ENCODE measurements at regions not wholly inside any gene's neighbourhood (a gene's known extent, or its start where the extent isn't known, plus 50 kb on each side); places are given as distances from the start of the nearest gene placed in this dataset.

DNA sequence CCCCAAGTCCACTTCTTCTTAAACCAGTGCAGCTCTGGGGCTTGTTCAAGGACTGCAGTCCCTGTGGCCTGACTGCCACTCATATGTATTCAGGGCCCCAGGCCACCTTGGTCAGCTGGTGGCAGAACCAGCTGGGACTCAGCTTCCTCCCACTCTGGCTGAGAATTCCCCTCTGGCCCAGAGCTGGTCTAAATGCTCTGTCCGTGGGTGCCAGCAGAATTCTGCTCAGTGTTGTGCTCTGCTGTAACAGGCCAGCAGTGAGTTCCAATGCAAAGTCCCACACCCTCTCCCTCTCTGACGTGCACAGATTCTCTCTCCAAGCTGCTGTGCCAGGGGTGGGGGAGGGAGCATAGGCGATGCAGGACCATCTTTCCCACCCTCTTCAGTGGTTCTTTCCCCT is 210.4 kb upstream of the RGS6 start:
- in situ Hi-C loops (cut with HindIII; ENCODE audit: low pct_unique_long_range_greater_than_20kb, low sequenced_read_pairs): no loop called here
- DNase-seq (ENCODE audit: low read depth): no peak

- no peak for DNase-seq (ENCODE audit: low read depth)
- in situ Hi-C loops (cut with HindIII; ENCODE audit: low pct_unique_long_range_greater_than_20kb, low sequenced_read_pairs): no loop called here
Observed at GRCh38 chr14:71722885-71723284, 209.3 kb upstream of the RGS6 start.

DNA sequence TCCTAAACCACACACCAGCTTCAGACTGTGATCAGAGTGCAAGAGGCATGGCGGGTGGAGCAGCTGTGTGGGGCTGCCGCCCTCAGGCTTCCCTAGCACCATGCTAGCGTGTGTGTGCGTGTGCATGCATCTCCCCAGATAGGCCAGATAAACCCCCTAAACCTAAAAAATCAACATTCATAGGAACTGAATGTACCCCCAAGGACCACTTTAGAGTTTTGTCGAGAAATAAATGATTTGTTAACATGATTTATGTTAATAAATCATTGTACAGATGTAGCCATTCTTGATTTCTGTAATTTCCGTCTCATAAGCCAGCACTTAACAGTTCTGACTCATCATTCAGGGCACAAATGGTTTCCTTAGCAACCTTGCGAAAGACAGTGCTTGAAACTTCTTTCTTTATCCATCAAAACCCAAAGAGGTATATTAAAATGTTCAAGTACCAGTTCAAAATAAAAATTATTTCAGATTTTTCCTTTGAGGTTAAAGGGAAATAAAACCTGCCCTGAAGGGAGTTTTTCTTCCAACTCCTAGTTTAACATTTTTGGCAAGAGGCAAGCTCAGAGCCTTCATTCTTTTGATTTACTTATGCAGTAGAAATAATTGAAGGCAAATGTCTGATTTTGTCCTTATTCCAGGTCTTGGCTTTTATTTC is 206.2 kb upstream of the RGS6 start:
- no peak for DNase-seq (ENCODE audit: low read depth)
- in situ Hi-C loops (cut with HindIII; ENCODE audit: low pct_unique_long_range_greater_than_20kb, low sequenced_read_pairs): no loop called here

DNA sequence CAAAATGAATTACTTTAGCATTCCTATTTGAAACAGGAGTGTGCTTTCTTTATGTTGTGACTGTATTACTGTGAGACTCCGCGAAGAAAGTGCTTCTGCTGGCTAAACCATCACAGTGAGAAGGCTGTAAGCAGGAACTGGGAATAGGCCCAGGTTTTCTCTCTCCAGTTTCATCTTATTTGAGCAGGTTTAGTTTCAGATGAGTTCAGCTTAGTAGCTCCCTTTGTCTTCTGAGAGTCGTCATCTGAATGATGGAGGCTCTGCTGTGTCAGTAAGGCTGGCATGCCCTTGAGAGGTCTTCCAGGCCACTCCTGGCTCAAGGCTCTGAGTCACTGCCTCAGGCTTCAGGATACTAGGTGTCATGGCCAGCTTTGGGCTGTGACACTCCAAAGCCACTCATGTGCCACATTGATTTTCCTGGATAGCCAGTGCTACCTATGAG is 205.6 kb upstream of the RGS6 start:
- in situ Hi-C loops (cut with HindIII; ENCODE audit: low pct_unique_long_range_greater_than_20kb, low sequenced_read_pairs): no loop called here

DNA sequence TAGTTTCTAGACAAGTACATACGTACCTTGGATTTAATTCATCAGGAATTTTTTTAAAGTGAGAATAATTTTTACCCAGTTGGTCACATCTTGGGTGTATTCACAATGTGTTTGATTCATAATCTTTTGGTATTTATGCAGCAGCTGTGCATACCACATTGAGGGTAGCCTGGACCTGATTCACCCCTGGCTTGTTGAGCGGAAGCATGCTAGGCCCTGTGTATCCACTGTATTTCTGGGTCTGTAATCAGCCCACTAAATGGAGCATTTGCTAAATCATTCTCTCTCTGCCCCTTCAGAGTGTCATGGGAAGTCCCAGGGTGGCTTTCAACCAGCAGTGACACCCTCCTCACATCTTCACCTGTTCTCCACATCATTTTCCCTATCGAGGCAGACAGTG is 203.8 kb upstream of the RGS6 start:
- DNase-seq (ENCODE audit: low read depth): no peak
- in situ Hi-C loops (cut with HindIII; ENCODE audit: low pct_unique_long_range_greater_than_20kb, low sequenced_read_pairs): no loop called here

More for the DNA sequence above, 205.6 kb upstream of the RGS6 start:
- DNase-seq (ENCODE audit: low read depth): no peak

GRCh38 chr14:71729596-71729995 is 202.6 kb upstream of the RGS6 start:
- in situ Hi-C loops (cut with HindIII; ENCODE audit: low pct_unique_long_range_greater_than_20kb, low sequenced_read_pairs): no loop called here
- DNase-seq (ENCODE audit: low read depth): no peak

DNA sequence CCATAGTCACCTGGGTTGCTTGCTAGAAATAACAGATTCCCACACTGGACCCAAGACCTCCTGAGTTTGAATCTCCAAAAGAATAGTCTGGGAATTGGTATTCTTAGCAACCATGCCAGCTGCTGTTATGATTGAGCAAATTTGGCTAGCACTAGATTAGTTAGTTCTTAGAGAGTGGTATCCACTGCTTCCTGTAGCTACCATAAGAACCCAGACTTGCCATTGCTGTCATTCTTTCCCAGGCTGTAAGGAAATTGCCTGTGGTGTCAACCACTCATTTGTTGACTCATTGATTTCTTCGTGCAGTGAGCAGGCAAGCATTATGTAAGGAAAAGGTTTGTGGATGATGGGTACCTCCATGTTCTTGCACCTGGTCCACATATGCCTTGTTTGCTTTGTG is 201.8 kb upstream of the RGS6 start:
- DNase-seq (ENCODE audit: low read depth): no peak
- in situ Hi-C loops (cut with HindIII; ENCODE audit: low pct_unique_long_range_greater_than_20kb, low sequenced_read_pairs): no loop called here

GRCh38 chr14:71731096-71731495 is 201.1 kb upstream of the RGS6 start:
- no peak for DNase-seq (ENCODE audit: low read depth)
- in situ Hi-C loops (cut with HindIII; ENCODE audit: low pct_unique_long_range_greater_than_20kb, low sequenced_read_pairs): no loop called here

- DNase-seq (ENCODE audit: low read depth): no peak
- in situ Hi-C loops (cut with HindIII; ENCODE audit: low pct_unique_long_range_greater_than_20kb, low sequenced_read_pairs): no loop called here
Observed at GRCh38 chr14:71733210-71733883, 198.9 kb upstream of the RGS6 start.

DNA sequence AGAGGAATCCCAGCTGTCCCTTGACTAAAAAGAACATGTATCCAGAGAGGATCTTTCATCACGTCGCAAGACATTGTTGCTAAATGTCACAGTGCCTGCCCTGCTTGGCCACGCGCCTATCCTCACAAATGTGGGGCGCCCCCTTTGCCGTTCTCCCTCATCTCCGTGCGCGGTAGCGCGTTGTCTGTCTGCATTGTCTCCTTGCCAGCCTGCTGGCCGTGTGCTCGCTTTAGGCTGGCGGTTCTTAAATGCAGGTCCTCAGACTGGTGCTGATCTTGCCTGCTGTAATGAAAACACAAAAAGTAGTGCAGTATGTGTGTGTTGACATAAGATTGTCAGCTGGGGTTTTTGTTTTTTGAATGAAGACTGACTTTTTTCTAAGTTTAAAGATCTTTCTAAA is 198.2 kb upstream of the RGS6 start:
- in situ Hi-C loops (cut with HindIII; ENCODE audit: low pct_unique_long_range_greater_than_20kb, low sequenced_read_pairs): no loop called here
- DNase-seq (ENCODE audit: low read depth): no peak

- no peak for DNase-seq (ENCODE audit: low read depth)
- in situ Hi-C loops (cut with HindIII; ENCODE audit: low pct_unique_long_range_greater_than_20kb, low sequenced_read_pairs): no loop called here
Observed at GRCh38 chr14:71734885-71735284, 197.3 kb upstream of the RGS6 start.

DNA sequence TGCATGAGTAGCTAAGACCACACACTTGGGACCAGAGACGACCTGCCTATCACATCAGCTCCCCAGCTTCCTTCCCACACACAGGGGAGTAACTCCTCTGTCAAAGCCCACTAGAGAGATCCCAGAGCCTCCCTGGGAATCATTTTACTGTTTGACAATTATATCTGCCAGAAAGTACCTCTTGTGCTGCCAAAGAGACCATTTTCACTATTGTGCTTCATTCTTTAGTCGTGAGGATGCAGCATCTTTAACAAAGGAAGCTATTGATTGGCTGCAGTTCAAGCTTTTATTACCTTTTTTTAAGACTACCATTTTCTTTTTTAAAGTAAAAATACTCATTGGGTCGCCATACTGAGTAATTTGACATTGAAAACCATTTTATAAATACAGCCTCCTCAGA is 194.5 kb upstream of the RGS6 start:
- DNase-seq (ENCODE audit: low read depth): no peak
- in situ Hi-C loops (cut with HindIII; ENCODE audit: low pct_unique_long_range_greater_than_20kb, low sequenced_read_pairs): no loop called here

DNA sequence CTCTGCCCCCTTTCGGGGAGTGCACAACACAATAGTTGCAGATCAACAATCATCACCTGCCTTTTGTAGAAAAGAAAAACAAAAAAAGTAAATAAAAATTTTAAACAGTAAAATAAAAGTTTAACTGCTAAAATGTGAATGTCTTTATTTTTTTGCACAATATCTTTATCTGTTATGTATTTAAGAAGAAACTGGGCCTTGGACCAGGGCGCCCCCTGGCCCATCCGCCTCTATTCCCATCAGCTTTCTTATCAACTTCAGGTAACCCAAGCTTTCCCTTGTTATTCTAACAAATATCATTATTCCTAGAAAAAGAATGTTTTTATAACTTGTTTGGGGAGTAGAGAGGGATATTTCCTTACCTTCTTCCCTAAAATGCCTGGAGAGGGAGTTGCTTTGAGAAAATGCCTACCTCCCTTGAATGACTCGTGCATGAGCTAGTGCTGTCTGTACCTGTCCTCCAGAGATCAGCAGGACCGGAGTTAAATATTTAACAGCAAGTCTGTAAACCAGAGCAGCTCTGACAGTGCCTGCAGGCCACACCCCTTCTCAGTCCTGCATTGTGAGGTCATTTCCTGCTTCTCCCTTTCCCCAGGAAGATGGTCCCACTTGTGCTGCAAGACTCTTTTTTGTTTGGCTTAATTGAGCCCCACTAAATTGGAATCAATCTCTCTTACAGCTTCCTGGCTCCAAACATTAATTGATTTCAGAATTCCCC is 192.8 kb upstream of the RGS6 start:
- peak; percentile 43 for DNase-seq (ENCODE audit: low read depth)
- in situ Hi-C loops (cut with HindIII; ENCODE audit: low pct_unique_long_range_greater_than_20kb, low sequenced_read_pairs): no loop called here

- in situ Hi-C loops (cut with HindIII; ENCODE audit: low pct_unique_long_range_greater_than_20kb, low sequenced_read_pairs): no loop called here
- no peak for DNase-seq (ENCODE audit: low read depth)
Observed at GRCh38 chr14:71741241-71741640, 191.0 kb upstream of the RGS6 start.

DNA sequence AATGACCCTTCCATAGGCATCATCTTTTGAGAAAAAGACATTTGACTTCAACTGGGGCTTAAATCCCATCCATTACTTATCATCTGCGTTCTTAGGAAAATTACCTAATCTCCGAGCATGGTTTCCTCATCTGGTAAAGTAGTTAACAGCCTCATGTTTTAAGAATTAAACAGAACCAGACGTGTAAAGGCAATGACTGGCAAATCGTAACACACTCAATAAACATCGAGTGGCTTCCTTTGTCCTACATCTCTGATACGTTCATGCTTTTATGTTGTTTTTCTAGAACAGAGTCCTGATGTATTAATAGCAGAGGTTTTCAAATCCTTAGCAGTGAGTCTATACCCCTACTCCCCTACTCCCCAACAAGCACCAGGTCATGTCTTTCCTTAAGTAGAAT is 189.7 kb upstream of the RGS6 start:
- DNase-seq (ENCODE audit: low read depth): no peak
- in situ Hi-C loops (cut with HindIII; ENCODE audit: low pct_unique_long_range_greater_than_20kb, low sequenced_read_pairs): no loop called here

GRCh38 chr14:71745072-71745471 is 187.2 kb upstream of the RGS6 start:
- in situ Hi-C loops (cut with HindIII; ENCODE audit: low pct_unique_long_range_greater_than_20kb, low sequenced_read_pairs): no loop called here
- DNase-seq (ENCODE audit: low read depth): no peak

DNA sequence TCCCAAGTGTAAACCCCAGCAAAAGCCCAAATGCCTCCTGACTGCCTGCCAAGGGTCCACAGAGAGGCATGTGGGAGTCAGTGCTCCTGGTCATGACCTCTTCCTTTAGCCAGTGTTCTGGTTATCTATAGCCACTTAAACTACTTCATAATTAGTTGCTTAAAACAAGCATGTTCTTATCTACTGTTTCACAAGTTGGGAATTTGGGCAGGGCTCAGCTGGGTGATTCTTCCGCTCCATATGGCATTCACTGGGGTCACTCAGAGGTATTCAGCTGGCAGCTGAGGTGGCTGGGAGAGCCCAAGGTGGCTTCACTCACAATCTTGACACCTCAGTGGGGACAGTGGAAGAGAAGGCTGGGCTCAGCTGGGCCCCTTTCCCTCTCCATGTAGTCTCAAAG is 184.0 kb upstream of the RGS6 start:
- no peak for DNase-seq (ENCODE audit: low read depth)
- in situ Hi-C loops (cut with HindIII; ENCODE audit: low pct_unique_long_range_greater_than_20kb, low sequenced_read_pairs): no loop called here

- in situ Hi-C loops (cut with HindIII; ENCODE audit: low pct_unique_long_range_greater_than_20kb, low sequenced_read_pairs): no loop called here
- no peak for DNase-seq (ENCODE audit: low read depth)
Observed at GRCh38 chr14:71749613-71750238, 182.5 kb upstream of the RGS6 start.

DNA sequence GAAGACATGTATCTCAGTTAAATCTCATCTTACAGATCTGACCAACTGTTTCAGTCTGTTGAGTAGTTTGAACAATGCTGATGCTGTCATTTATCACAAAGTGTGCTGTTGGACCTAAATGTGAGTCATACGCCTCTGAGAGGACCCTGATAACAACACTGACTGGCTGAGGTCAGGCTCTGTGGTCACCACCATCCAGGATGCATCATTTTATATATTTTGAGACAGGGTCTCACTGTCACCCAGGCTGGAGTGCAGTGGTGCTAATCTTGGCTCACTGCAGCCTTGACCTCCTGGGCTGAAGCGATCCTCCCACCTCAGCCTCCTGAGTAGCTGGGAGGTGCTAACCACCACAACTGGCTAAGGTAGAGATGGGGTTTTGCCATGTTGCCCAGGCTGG is 181.0 kb upstream of the RGS6 start:
- in situ Hi-C loops (cut with HindIII; ENCODE audit: low pct_unique_long_range_greater_than_20kb, low sequenced_read_pairs): no loop called here
- no peak for DNase-seq (ENCODE audit: low read depth)
